HL-60 (cell line): ENCODE measurements at regions not wholly inside any gene's neighbourhood (a gene's known extent, or its start where the extent isn't known, plus 50 kb on each side); places are given as distances from the start of the nearest gene placed in this dataset.

Experiments
- DNase-seq, 2 experiments: peaks; one replicate each; pipeline ENCODE4 v3.0.0-alpha.2; 2010 to 2020; ENCODE audit warnings: low read depth in 1 of 2, low spot score in 1 of 2
- H3K27ac ChIP-seq: fragments of 250-450 bp; sonication (Bioruptor Pico); replicated peaks from 2 replicates; pipeline ENCODE4 v1.5.1; 2020; ENCODE audit warnings: mild to moderate bottlenecking, moderate library complexity
- H3K27me3 ChIP-seq: fragments of 250-450 bp; sonication (Bioruptor Pico); 2 replicates; pipeline ENCODE4 v1.5.1; 2021; ENCODE audit warnings: mild to moderate bottlenecking, moderate library complexity; ENCODE audit not compliant: insufficient read depth, poor library complexity, severe bottlenecking
- H3K4me3 ChIP-seq: replicated peaks from 2 replicates; pipeline ENCODE4 v1.5.1; 2011; ENCODE audit warnings: mild to moderate bottlenecking, control low read depth, low read length; ENCODE audit not compliant: insufficient read depth
- CTCF ChIP-seq: IDR thresholded peaks from one replicate; pipeline ENCODE4 v1.5.1; 2011; ENCODE audit warnings: low read length, control low read depth, inconsistent platforms; ENCODE audit not compliant: insufficient read depth
- GABPA ChIP-seq: IDR thresholded peaks from 2 replicates; pipeline ENCODE4 v1.6.1; 2012; ENCODE audit warnings: low read depth
- POLR2AphosphoS5 ChIP-seq: IDR thresholded peaks from 2 replicates; pipeline ENCODE4 v1.6.1; 2012; ENCODE audit warnings: low read depth
- REST ChIP-seq: IDR thresholded peaks from 2 replicates; pipeline ENCODE4 v1.6.1; 2012; ENCODE audit warnings: low read depth; ENCODE audit not compliant: insufficient replicate concordance
- SPI1 ChIP-seq: IDR thresholded peaks from 2 replicates; pipeline ENCODE4 v1.6.1; 2012; ENCODE audit warnings: low read depth, mild to moderate bottlenecking, borderline replicate concordance

- H3K27ac ChIP-seq: no peak overlapping the region
- TF ChIP-seq POLR2AphosphoS5 (no peak), GABPA (no peak), SPI1 (no peak), REST (no peak), CTCF (no peak)
- no peaks in the 10 kb centered on the region for H3K27me3 ChIP-seq
- no peak overlapping the region for H3K4me3 ChIP-seq
- no peak for DNase-seq
Observed at GRCh38 chr13:77417897-77418296, 91.0 kb upstream of the MYCBP2 start.

GRCh38 chr13:77416666-77417212 is 89.8 kb upstream of the MYCBP2 start:
- TF ChIP-seq CTCF: no peak
- no peak for TF ChIP-seq GABPA
- TF ChIP-seq SPI1: no peak
- TF ChIP-seq REST: no peak
- no peak for TF ChIP-seq POLR2AphosphoS5
- no peak overlapping the region for H3K4me3 ChIP-seq
- H3K27me3 ChIP-seq: no peaks in the 10 kb centered on the region
- no peak overlapping the region for H3K27ac ChIP-seq
- DNase-seq: no peak

- TF ChIP-seq SPI1 (no peak), GABPA (no peak), CTCF (no peak)
- no peak overlapping the region for H3K27ac ChIP-seq
- no peak for DNase-seq
Observed at GRCh38 chr13:77415253-77416071, 88.6 kb upstream of the MYCBP2 start.

More at GRCh38 chr13:77415253-77416071, 88.6 kb upstream of the MYCBP2 start:
- H3K27me3 ChIP-seq: no peaks in the 10 kb centered on the region
- no peak overlapping the region for H3K4me3 ChIP-seq
